BLaER1 (cell line): ENCODE measurements at regions not wholly inside any gene's neighbourhood (a gene's known extent, or its start where the extent isn't known, plus 50 kb on each side); places are given as distances from the start of the nearest gene placed in this dataset.

Experiments
- H3K27ac ChIP-seq: shearing (Covaris generic); formaldehyde crosslinking; 2 replicates; pipeline ENCODE4 v1.8.1; 2022
- H3K27me3 ChIP-seq: shearing (Covaris generic); formaldehyde crosslinking; 2 replicates; pipeline ENCODE4 v1.8.1; 2022
- H3K36me3 ChIP-seq: shearing (Covaris generic); formaldehyde crosslinking; 2 replicates; pipeline ENCODE4 v1.8.1; 2022
- H3K4me1 ChIP-seq: shearing (Covaris generic); formaldehyde crosslinking; 2 replicates; pipeline ENCODE4 v1.8.1; 2022
- H3K4me2 ChIP-seq: shearing (Covaris generic); formaldehyde crosslinking; 2 replicates; pipeline ENCODE4 v1.8.1; 2022
- H3K4me3 ChIP-seq: shearing (Covaris generic); formaldehyde crosslinking; 2 replicates; pipeline ENCODE4 v1.8.1; 2022
- H3K9ac ChIP-seq: shearing (Covaris generic); formaldehyde crosslinking; 2 replicates; pipeline ENCODE4 v1.8.1; 2022
- H3K9me3 ChIP-seq: shearing (Covaris generic); formaldehyde crosslinking; 2 replicates; pipeline ENCODE4 v1.8.1; 2022
- H4K20me1 ChIP-seq: shearing (Covaris generic); formaldehyde crosslinking; 2 replicates; pipeline ENCODE4 v1.8.1; 2022
- Cebpa-rat ChIP-seq: shearing (Covaris generic); IDR thresholded peaks from 2 replicates; pipeline ENCODE4 v1.8.1; 2022

- Histone ChIP-seq H3K4me3 (no peak overlapping the region), H3K9me3 (no peaks in the 10 kb centered on the region), H3K27ac (no peak overlapping the region), H3K4me2 (peak overlapping the region; percentile 17; the same call in 1 of the 2 replicates), H4K20me1 (no peaks in the 10 kb centered on the region), H3K27me3 (no peaks in the 10 kb centered on the region), H3K4me1 (peaks cover 6% of the 10 kb centered on the region; the same call in 1 of the 2 replicates), H3K9ac (no peak overlapping the region), H3K36me3 (no peaks in the 10 kb centered on the region)
- TF ChIP-seq Cebpa-rat: no peak
Measured at GRCh38 chr12:14185427-14186192, 179.9 kb upstream of the ATF7IP start.

- H4K20me1 ChIP-seq: no peaks in the 10 kb centered on the region
- no peaks in the 10 kb centered on the region for H3K27me3 ChIP-seq
- no peak overlapping the region for H3K9ac ChIP-seq
- TF ChIP-seq Cebpa-rat: no peak
- peaks cover 6% of the 10 kb centered on the region; the same call in 1 of the 2 replicates for H3K4me1 ChIP-seq
- H3K27ac ChIP-seq: no peak overlapping the region
- no peaks in the 10 kb centered on the region for H3K36me3 ChIP-seq
- H3K9me3 ChIP-seq: no peaks in the 10 kb centered on the region
- no peak overlapping the region for H3K4me2 ChIP-seq
- no peak overlapping the region for H3K4me3 ChIP-seq
Measured at GRCh38 chr12:14186193-14186502, 179.3 kb upstream of the ATF7IP start.

- no peak for TF ChIP-seq Cebpa-rat
- Histone ChIP-seq H4K20me1 (no peaks in the 10 kb centered on the region), H3K4me1 (peaks cover 6% of the 10 kb centered on the region; the same call in 1 of the 2 replicates), H3K9me3 (no peaks in the 10 kb centered on the region), H3K9ac (no peak overlapping the region), H3K27ac (no peak overlapping the region), H3K4me3 (no peak overlapping the region), H3K4me2 (no peak overlapping the region), H3K27me3 (no peaks in the 10 kb centered on the region), H3K36me3 (no peaks in the 10 kb centered on the region)
Measured at GRCh38 chr12:14187002-14187401, 178.5 kb upstream of the ATF7IP start.

- peaks cover 6% of the 10 kb centered on the region; the same call in 1 of the 2 replicates for H3K4me1 ChIP-seq
- no peaks in the 10 kb centered on the region for H3K9me3 ChIP-seq
- H4K20me1 ChIP-seq: no peaks in the 10 kb centered on the region
- TF ChIP-seq Cebpa-rat: no peak
- H3K9ac ChIP-seq: no peak overlapping the region
- no peaks in the 10 kb centered on the region for H3K27me3 ChIP-seq
- H3K4me2 ChIP-seq: no peak overlapping the region
- H3K27ac ChIP-seq: no peak overlapping the region
- no peak overlapping the region for H3K4me3 ChIP-seq
- H3K36me3 ChIP-seq: no peaks in the 10 kb centered on the region
Measured at GRCh38 chr12:14187966-14188365, 177.5 kb upstream of the ATF7IP start.

- TF ChIP-seq Cebpa-rat: no peak
- Histone ChIP-seq H4K20me1 (no peaks in the 10 kb centered on the region), H3K27me3 (no peaks in the 10 kb centered on the region), H3K4me3 (no peak overlapping the region), H3K27ac (no peak overlapping the region), H3K9me3 (no peaks in the 10 kb centered on the region), H3K4me1 (peaks cover 13% of the 10 kb centered on the region), H3K4me2 (no peak overlapping the region), H3K9ac (no peak overlapping the region), H3K36me3 (no peaks in the 10 kb centered on the region)
Measured at GRCh38 chr12:14188744-14189143, 176.7 kb upstream of the ATF7IP start.

GRCh38 chr12:14190694-14191093, 174.8 kb upstream of the ATF7IP start:
- H3K27me3 ChIP-seq: no peaks in the 10 kb centered on the region
- no peak for TF ChIP-seq Cebpa-rat
- H3K9ac ChIP-seq: no peak overlapping the region
- no peaks in the 10 kb centered on the region for H3K9me3 ChIP-seq
- no peaks in the 10 kb centered on the region for H4K20me1 ChIP-seq
- H3K4me2 ChIP-seq: no peak overlapping the region
- H3K4me3 ChIP-seq: no peak overlapping the region
- H3K36me3 ChIP-seq: no peaks in the 10 kb centered on the region
- H3K27ac ChIP-seq: no peak overlapping the region
- H3K4me1 ChIP-seq: peaks cover 15% of the 10 kb centered on the region

GRCh38 chr12:14191612-14192011, 173.9 kb upstream of the ATF7IP start:
- H3K4me2 ChIP-seq: no peak overlapping the region
- no peaks in the 10 kb centered on the region for H3K9me3 ChIP-seq
- H3K9ac ChIP-seq: no peak overlapping the region
- H3K27me3 ChIP-seq: no peaks in the 10 kb centered on the region
- TF ChIP-seq Cebpa-rat: no peak
- H4K20me1 ChIP-seq: no peaks in the 10 kb centered on the region
- no peak overlapping the region for H3K27ac ChIP-seq
- no peak overlapping the region for H3K4me3 ChIP-seq
- H3K4me1 ChIP-seq: peaks cover 14% of the 10 kb centered on the region
- H3K36me3 ChIP-seq: no peaks in the 10 kb centered on the region

- Histone ChIP-seq H3K9ac (no peak overlapping the region), H3K27ac (no peak overlapping the region), H3K27me3 (no peaks in the 10 kb centered on the region), H4K20me1 (no peaks in the 10 kb centered on the region), H3K36me3 (no peaks in the 10 kb centered on the region), H3K9me3 (no peaks in the 10 kb centered on the region), H3K4me1 (peaks cover 14% of the 10 kb centered on the region), H3K4me3 (no peak overlapping the region), H3K4me2 (peak overlapping the region; percentile 36)
- TF ChIP-seq Cebpa-rat: no peak
Measured at GRCh38 chr12:14193639-14194038, 171.8 kb upstream of the ATF7IP start.

GRCh38 chr12:14194572-14194971, 170.9 kb upstream of the ATF7IP start:
- Histone ChIP-seq H3K4me1 (peaks cover 14% of the 10 kb centered on the region), H3K4me2 (no peak overlapping the region), H3K9ac (no peak overlapping the region), H3K4me3 (no peak overlapping the region), H3K9me3 (no peaks in the 10 kb centered on the region), H3K27me3 (no peaks in the 10 kb centered on the region), H3K36me3 (no peaks in the 10 kb centered on the region), H4K20me1 (no peaks in the 10 kb centered on the region), H3K27ac (no peak overlapping the region)
- no peak for TF ChIP-seq Cebpa-rat

GRCh38 chr12:14199455-14200198, 165.9 kb upstream of the ATF7IP start:
- no peak for TF ChIP-seq Cebpa-rat
- Histone ChIP-seq H3K9me3 (no peaks in the 10 kb centered on the region), H4K20me1 (no peaks in the 10 kb centered on the region), H3K4me1 (no peaks in the 10 kb centered on the region), H3K36me3 (no peaks in the 10 kb centered on the region), H3K9ac (no peak overlapping the region), H3K4me2 (no peak overlapping the region), H3K4me3 (no peak overlapping the region), H3K27ac (no peak overlapping the region), H3K27me3 (no peaks in the 10 kb centered on the region)
